ENCODE measurements at regions not wholly inside any gene's neighbourhood (a gene's known extent, or its start where the extent isn't known, plus 50 kb on each side); places are given as distances from the start of the nearest gene placed in this dataset.

- TF ChIP-seq CTCF (conservative IDR thresholded peaks at IDR 0.05 in 1 of 2, IDR thresholded peaks at IDR 0.05 in 1 of 2; ENCODE audit: extremely low read depth in 1 of 2, insufficient read depth in 1 of 2, low read depth in 1 of 2, low read length in 2 of 2), result no peak
- no peak for TF ChIP-seq EZH2 (IDR thresholded peaks at IDR 0.05; ENCODE audit: borderline replicate concordance, low read length)
Measured at GRCh38 chr9:94178927-94179326, 80.2 kb upstream of the ZNF169 start.

Data from mammary epithelial cell (primary cell).